ENCODE measurements at regions not wholly inside any gene's neighbourhood (a gene's known extent, or its start where the extent isn't known, plus 50 kb on each side); places are given as distances from the start of the nearest gene placed in this dataset.

- Histone ChIP-seq H3K9me3 (ENCODE audit: insufficient read depth, low read length) (no peaks in the 10 kb centered on the region), H3K4me1 (ENCODE audit: low read length) (peaks cover 35% of the 10 kb centered on the region), H3K27ac (ENCODE audit: low read length) (no peak overlapping the region), H3K36me3 (replicated peaks; ENCODE audit: low read depth, low read length) (no peaks in the 10 kb centered on the region), H3K9ac (ENCODE audit: low read length) (no peak overlapping the region), H3K27me3 (ENCODE audit: low read depth, low read length) (peaks cover 24% of the 10 kb centered on the region), H3K4me2 (ENCODE audit: low read length) (no peak overlapping the region), H4K20me1 (ENCODE audit: insufficient read depth, low read length) (0 out of 2 replicates have a peak, but pooled peaks cover 3% of the 10 kb centered on the region), H2AFZ (ENCODE audit: low read depth, low read length) (no peak overlapping the region), H3K79me2 (ENCODE audit: low read length) (no peaks in the 10 kb centered on the region), H3K4me3 (ENCODE audit: low read length) (no peak overlapping the region)
- TF ChIP-seq CTCF (IDR thresholded peaks at IDR 0.05; ENCODE audit: low read depth, low read length) (no peak), EZH2phosphoT487 (IDR thresholded peaks at IDR 0.05; ENCODE audit: low read depth) (no peak)
Observed at GRCh38 chr13:97124206-97124605, 97.9 kb upstream of the MBNL2 start.

DNA sequence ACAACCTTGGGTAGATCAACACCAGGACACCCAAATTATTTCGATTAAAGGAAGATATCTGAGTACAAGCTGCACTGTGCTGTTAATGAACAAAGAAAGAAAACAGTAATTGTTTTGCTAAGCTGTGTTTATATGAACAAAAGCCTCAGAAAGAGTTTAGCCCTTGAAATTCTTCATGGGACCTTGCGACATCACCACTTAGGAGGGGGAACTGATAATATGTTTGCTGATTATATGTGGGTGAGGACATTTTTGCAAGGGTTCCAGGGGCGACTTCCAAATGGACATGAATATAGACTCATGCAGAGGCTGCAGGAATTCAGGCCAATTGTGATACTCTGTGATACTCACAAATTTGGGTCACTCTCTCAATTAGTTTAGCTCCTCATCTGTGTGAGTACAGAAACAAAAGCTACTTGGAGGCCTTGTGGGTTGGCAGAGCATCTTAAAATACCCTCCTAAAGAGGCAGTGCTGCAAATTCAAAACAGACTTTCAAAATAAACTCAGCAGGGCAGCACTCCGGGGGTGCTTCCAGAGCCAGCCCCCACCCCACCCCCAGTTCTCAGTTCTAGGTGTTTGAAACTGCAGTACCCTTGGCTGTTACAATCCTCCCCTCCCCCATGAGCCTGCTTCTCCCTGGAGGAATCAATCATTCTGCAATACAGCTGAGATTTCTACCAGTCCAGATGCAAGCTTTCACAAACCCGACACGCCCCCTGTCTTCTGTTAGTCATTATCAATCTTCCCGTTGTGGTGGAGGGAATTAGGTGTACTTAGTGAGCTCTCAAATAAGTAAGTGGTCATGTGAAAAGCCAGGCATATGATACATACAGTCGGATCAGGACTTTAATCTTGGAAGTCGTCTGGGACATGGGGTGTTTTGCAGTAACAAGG is 97.0 kb upstream of the MBNL2 start:
- Histone ChIP-seq H3K9ac (ENCODE audit: low read length) (peak overlapping the region; percentile 41), H3K27ac (ENCODE audit: low read length) (peak overlapping the region; percentile 49), H3K4me2 (ENCODE audit: low read length) (peak overlapping the region; percentile 97), H3K36me3 (replicated peaks; ENCODE audit: low read depth, low read length) (no peaks in the 10 kb centered on the region), H4K20me1 (ENCODE audit: insufficient read depth, low read length) (0 out of 2 replicates have a peak, but pooled peaks cover 3% of the 10 kb centered on the region), H3K79me2 (ENCODE audit: low read length) (no peaks in the 10 kb centered on the region), H3K4me1 (ENCODE audit: low read length) (peaks cover 35% of the 10 kb centered on the region), H3K27me3 (ENCODE audit: low read depth, low read length) (peaks cover 21% of the 10 kb centered on the region), H2AFZ (ENCODE audit: low read depth, low read length) (no peak overlapping the region), H3K9me3 (ENCODE audit: insufficient read depth, low read length) (no peaks in the 10 kb centered on the region), H3K4me3 (ENCODE audit: low read length) (peak overlapping the region; percentile 67)
- TF ChIP-seq CTCF (IDR thresholded peaks at IDR 0.05; ENCODE audit: low read depth, low read length) (peak; percentile 46), EZH2phosphoT487 (IDR thresholded peaks at IDR 0.05; ENCODE audit: low read depth) (no peak)

DNA sequence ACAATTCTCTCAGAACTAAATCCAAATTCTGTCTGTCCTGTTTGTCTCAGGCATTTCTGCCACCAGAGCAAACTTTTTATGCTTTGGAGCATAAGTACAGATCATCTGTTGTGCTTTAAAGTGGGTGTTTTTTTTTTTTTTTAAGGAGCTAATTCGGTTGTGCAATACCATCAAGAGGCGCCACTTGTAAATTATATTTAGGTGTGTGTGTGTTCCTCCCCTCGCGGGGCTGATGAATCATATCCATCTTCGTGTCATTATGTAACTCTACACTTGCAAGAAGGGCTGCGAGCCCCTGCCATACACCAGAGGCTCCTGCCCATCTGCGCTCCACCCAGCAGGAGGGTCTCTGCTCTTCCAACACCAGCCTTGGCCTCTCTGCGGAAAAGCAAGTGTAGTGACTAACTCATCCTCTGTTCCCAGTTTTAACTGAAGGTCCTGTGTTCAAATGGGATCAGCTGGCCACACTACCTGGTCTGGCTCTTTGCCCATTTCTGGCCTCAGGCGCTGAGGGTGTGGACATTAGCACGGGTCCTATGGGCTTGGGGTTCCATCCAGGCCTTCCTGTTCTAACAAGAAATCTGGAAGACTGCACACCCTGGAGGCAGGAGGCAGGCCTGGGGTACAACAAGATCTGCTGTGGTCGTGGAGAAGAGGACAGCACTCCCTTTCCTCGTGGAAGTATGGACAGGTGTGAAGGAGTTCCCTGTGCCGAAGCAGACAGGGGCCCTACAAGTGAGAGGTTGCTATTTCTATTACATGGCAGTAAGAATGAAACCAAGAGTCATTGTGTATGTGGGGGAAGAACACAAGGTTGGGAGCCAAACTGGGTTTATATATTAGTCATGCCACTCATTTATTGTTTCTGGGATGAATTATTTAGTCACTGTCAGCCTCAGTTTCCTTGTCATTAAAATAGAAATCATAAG is 96.1 kb upstream of the MBNL2 start:
- Histone ChIP-seq H3K27ac (ENCODE audit: low read length) (peak overlapping the region; percentile 49), H3K9ac (ENCODE audit: low read length) (peak overlapping the region; percentile 41), H4K20me1 (ENCODE audit: insufficient read depth, low read length) (0 out of 2 replicates have a peak, but pooled peaks cover 3% of the 10 kb centered on the region), H3K9me3 (ENCODE audit: insufficient read depth, low read length) (no peaks in the 10 kb centered on the region), H3K27me3 (ENCODE audit: low read depth, low read length) (peaks cover 13% of the 10 kb centered on the region), H2AFZ (ENCODE audit: low read depth, low read length) (no peak overlapping the region; the same call in 1 of the 2 replicates), H3K4me3 (ENCODE audit: low read length) (peak overlapping the region; percentile 67), H3K4me1 (ENCODE audit: low read length) (peaks cover 35% of the 10 kb centered on the region), H3K4me2 (ENCODE audit: low read length) (peak overlapping the region; percentile 97), H3K36me3 (replicated peaks; ENCODE audit: low read depth, low read length) (no peaks in the 10 kb centered on the region), H3K79me2 (ENCODE audit: low read length) (no peaks in the 10 kb centered on the region)
- peak; percentile 14; the same call in 1 of the 2 replicates for TF ChIP-seq CTCF (IDR thresholded peaks at IDR 0.05; ENCODE audit: low read depth, low read length)
- TF ChIP-seq EZH2phosphoT487 (IDR thresholded peaks at IDR 0.05; ENCODE audit: low read depth) = no peak
